Neural cell (in vitro differentiated cells): ENCODE measurements at regions not wholly inside any gene's neighbourhood (a gene's known extent, or its start where the extent isn't known, plus 50 kb on each side); places are given as distances from the start of the nearest gene placed in this dataset.

ENCODE experiments used
- H2AFZ ChIP-seq: fragments of 200-600, 300-800 bp; sonication (generic), shearing (Covaris generic); 2 replicates; pipeline ENCODE4 v1.6.0; 2014; ENCODE audit warnings: low read depth, mild to moderate bottlenecking, antibody characterized with exemption, low read length, moderate library complexity
- H3F3A ChIP-seq: fragments of 200-600 bp; shearing (Covaris generic); 2 replicates; pipeline ENCODE4 v1.6.1; 2016; ENCODE audit warnings: mild to moderate bottlenecking, moderate library complexity, mixed read lengths, antibody characterized with exemption, low read length; ENCODE audit not compliant: insufficient read depth, poor library complexity, severe bottlenecking
- H3K27ac ChIP-seq: fragments of 200-600, 300-800 bp; sonication (generic), shearing (Covaris generic); 2 replicates; pipeline ENCODE4 v1.5.1; 2014; ENCODE audit warnings: mild to moderate bottlenecking, low read length, moderate library complexity
- H3K27me3 ChIP-seq: fragments of 300-800, 200-600 bp; sonication (generic), shearing (Covaris generic); 2 replicates; pipeline ENCODE4 v1.6.0; 2014; ENCODE audit warnings: mild to moderate bottlenecking, low read depth, low read length, moderate library complexity; ENCODE audit not compliant: insufficient read depth
- H3K36me3 ChIP-seq: fragments of 300-800, 200-600 bp; sonication (generic), shearing (Covaris generic); 2 replicates; pipeline ENCODE4 v1.5.1; 2014; ENCODE audit warnings: mild to moderate bottlenecking, antibody characterized with exemption, low read length, moderate library complexity; ENCODE audit not compliant: insufficient read depth
- H3K4me2 ChIP-seq: fragments of 300-800, 200-600 bp; sonication (generic), shearing (Covaris generic); 2 replicates; pipeline ENCODE4 v1.6.0; 2014; ENCODE audit warnings: mild to moderate bottlenecking, low read length
- H3K4me3 ChIP-seq: fragments of 300-800, 200-600 bp; sonication (generic), shearing (Covaris generic); 2 replicates; pipeline ENCODE4 v1.5.1; 2014; ENCODE audit warnings: mild to moderate bottlenecking, low read length, moderate library complexity
- H3K79me2 ChIP-seq: fragments of 200-600 bp; shearing (Covaris generic); replicated peaks from 2 replicates; pipeline ENCODE4 v1.6.0; 2014; ENCODE audit warnings: mild to moderate bottlenecking, low read length, moderate library complexity; ENCODE audit not compliant: insufficient read depth
- H3K9ac ChIP-seq: fragments of 300-800, 200-600 bp; sonication (generic), shearing (Covaris generic); 2 replicates; pipeline ENCODE4 v1.6.1; 2016; ENCODE audit warnings: mild to moderate bottlenecking, low read length, mixed read lengths
- H3K9me2 ChIP-seq: fragments of 200-600 bp; shearing (Covaris generic); 2 replicates; pipeline ENCODE4 v1.6.1; 2016; ENCODE audit warnings: mild to moderate bottlenecking, low read length, mixed read lengths; ENCODE audit not compliant: insufficient read depth
- H3K9me3 ChIP-seq: fragments of 200-600, 300-800 bp; sonication (generic), shearing (Covaris generic); 2 replicates; pipeline ENCODE4 v1.6.1; 2016; ENCODE audit warnings: mild to moderate bottlenecking, mixed run types, low read length, moderate library complexity, mixed read lengths
- H4K20me1 ChIP-seq: fragments of 200-600 bp; shearing (Covaris generic); 2 replicates; pipeline ENCODE4 v1.6.1; 2016; ENCODE audit warnings: mild to moderate bottlenecking, mixed run types; ENCODE audit not compliant: insufficient read depth
- EP300 ChIP-seq: fragments of 450-650 bp; conservative IDR thresholded peaks from 2 replicates; pipeline ENCODE4 v1.6.1; 2014; ENCODE audit warnings: antibody characterized with exemption, mild to moderate bottlenecking, moderate library complexity; ENCODE audit not compliant: poor library complexity, severe bottlenecking
- EZH2 ChIP-seq: fragments of 200-600, 300-800 bp; shearing (Covaris generic), sonication (generic); IDR thresholded peaks from 2 replicates; pipeline ENCODE4 v1.6.1; 2014; ENCODE audit warnings: antibody characterized with exemption, low read length, borderline replicate concordance, mild to moderate bottlenecking; ENCODE audit not compliant: insufficient read depth, poor library complexity, severe bottlenecking
- MXI1 ChIP-seq: fragments of 450-650 bp; conservative IDR thresholded peaks from 2 replicates; pipeline ENCODE4 v1.6.1; 2014; ENCODE audit warnings: antibody characterized with exemption, mild to moderate bottlenecking; ENCODE audit not compliant: poor library complexity, severe bottlenecking
- POLR2AphosphoS5 ChIP-seq: IDR thresholded peaks from 2 replicates; pipeline ENCODE4 v1.6.1; 2012
- RAD21 ChIP-seq: fragments of 450-650 bp; conservative IDR thresholded peaks from 2 replicates; pipeline ENCODE4 v1.6.1; 2014; ENCODE audit warnings: antibody characterized with exemption, mild to moderate bottlenecking, moderate library complexity
- REST ChIP-seq: IDR thresholded peaks from 2 replicates; pipeline ENCODE4 v1.6.1; 2012; ENCODE audit warnings: borderline replicate concordance
- SMC3 ChIP-seq: fragments of 450-650 bp; conservative IDR thresholded peaks from 2 replicates; pipeline ENCODE4 v1.6.1; 2014; ENCODE audit warnings: antibody characterized with exemption, mild to moderate bottlenecking, moderate library complexity; ENCODE audit not compliant: poor library complexity
- TAF1 ChIP-seq: IDR thresholded peaks from 2 replicates; pipeline ENCODE4 v1.6.1; 2012; ENCODE audit warnings: low read depth
- TF ChIP-seq, protein P1 (sequence below): fragments of 450-650 bp; IDR thresholded peaks from 2 replicates; pipeline ENCODE4 v1.5.1; 2014; ENCODE audit warnings: antibody characterized with exemption, mild to moderate bottlenecking, moderate library complexity; ENCODE audit not compliant: poor library complexity, severe bottlenecking

DNA sequence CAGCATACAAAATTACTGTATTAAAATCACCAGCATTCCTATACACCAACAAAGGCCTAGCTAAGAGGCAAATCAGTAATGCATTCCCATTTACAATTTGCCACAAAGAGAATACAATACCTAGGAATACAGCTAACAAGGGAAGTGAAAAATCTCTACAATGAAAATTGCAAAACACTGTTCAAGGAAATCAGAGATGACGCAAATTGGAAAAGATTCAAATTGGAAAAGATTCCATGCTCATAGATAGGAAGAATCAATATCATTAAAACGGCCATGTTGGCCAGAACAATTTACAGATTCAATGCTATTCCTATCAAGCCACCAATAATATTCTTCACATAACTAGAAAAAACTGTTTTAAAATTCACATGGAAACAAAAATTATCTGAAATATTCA is 123.0 kb upstream of the ANO5 start:
- Histone ChIP-seq H3K36me3 (no peaks in the 10 kb centered on the region), H3F3A (no peaks in the 10 kb centered on the region), H4K20me1 (no peaks in the 10 kb centered on the region), H3K27me3 (no peaks in the 10 kb centered on the region), H2AFZ (no peak overlapping the region), H3K4me3 (no peak overlapping the region), H3K4me2 (no peak overlapping the region), H3K79me2 (no peaks in the 10 kb centered on the region), H3K9me3 (no peaks in the 10 kb centered on the region), H3K27ac (no peak overlapping the region), H3K9me2 (no peaks in the 10 kb centered on the region), H3K9ac (no peak overlapping the region)
- TF ChIP-seq EZH2 (no peak), EP300 (no peak), SMC3 (no peak), RAD21 (no peak), MXI1 (no peak), REST (no peak), POLR2AphosphoS5 (no peak), TAF1 (no peak)
- TF ChIP-seq, protein P1, sequence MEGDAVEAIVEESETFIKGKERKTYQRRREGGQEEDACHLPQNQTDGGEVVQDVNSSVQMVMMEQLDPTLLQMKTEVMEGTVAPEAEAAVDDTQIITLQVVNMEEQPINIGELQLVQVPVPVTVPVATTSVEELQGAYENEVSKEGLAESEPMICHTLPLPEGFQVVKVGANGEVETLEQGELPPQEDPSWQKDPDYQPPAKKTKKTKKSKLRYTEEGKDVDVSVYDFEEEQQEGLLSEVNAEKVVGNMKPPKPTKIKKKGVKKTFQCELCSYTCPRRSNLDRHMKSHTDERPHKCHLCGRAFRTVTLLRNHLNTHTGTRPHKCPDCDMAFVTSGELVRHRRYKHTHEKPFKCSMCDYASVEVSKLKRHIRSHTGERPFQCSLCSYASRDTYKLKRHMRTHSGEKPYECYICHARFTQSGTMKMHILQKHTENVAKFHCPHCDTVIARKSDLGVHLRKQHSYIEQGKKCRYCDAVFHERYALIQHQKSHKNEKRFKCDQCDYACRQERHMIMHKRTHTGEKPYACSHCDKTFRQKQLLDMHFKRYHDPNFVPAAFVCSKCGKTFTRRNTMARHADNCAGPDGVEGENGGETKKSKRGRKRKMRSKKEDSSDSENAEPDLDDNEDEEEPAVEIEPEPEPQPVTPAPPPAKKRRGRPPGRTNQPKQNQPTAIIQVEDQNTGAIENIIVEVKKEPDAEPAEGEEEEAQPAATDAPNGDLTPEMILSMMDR, result no peak

DNA sequence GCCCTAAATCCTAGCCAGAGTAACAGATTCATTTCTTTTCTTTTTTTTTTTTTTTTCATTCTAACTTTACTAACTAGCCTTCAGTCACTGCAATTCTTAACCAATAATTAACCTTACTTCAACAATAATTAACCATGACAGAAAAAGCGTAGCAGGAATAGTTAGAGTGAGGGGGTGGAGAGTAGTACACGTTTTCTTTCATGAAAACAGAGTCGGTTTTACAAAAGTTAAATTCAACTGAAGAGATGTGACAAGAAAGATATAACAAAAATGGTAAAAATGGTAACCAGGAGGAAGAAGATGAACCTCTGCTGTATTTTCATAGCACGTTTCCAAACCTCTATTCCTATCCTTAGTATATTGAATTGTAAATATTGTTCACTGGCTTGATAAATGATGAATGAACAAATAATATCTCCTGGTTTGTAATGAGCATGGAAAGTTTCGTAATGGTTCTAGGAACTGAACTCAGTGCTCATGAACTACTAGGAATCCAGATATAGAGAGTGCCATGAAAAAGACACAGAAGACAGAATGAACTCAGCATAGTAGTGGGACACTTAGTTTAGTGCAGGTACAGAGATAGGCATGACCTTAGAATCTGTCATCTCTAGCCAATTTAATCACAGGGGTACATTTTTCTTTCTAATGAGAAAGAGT is 116.5 kb upstream of the ANO5 start:
- Histone ChIP-seq H4K20me1 (no peaks in the 10 kb centered on the region), H3K9me2 (no peaks in the 10 kb centered on the region), H2AFZ (no peak overlapping the region), H3F3A (no peaks in the 10 kb centered on the region), H3K9ac (no peak overlapping the region), H3K36me3 (no peaks in the 10 kb centered on the region), H3K4me3 (no peak overlapping the region), H3K79me2 (no peaks in the 10 kb centered on the region), H3K27me3 (no peaks in the 10 kb centered on the region), H3K4me2 (no peak overlapping the region), H3K9me3 (no peaks in the 10 kb centered on the region), H3K27ac (no peak overlapping the region)
- TF ChIP-seq RAD21 (no peak), REST (no peak), POLR2AphosphoS5 (no peak), MXI1 (no peak), EP300 (no peak), TAF1 (no peak), SMC3 (no peak)
